Anterior cingulate cortex (tissue), 58 donors: ENCODE measurements at regions not wholly inside any gene's neighbourhood (a gene's known extent, or its start where the extent isn't known, plus 50 kb on each side); places are given as distances from the start of the nearest gene placed in this dataset.

Experiments
- DNase-seq, 58 donors: peaks; one replicate each; lab custom pipeline; 2025; lab: John Stamatoyannopoulos, UW

GRCh38 chr20:63102721-63103375 is 96.1 kb upstream of the BHLHE23 start:
- DNase-seq, result peak in 31 of 58 donors; percentile 4 to 70 (median 36)

DNA sequence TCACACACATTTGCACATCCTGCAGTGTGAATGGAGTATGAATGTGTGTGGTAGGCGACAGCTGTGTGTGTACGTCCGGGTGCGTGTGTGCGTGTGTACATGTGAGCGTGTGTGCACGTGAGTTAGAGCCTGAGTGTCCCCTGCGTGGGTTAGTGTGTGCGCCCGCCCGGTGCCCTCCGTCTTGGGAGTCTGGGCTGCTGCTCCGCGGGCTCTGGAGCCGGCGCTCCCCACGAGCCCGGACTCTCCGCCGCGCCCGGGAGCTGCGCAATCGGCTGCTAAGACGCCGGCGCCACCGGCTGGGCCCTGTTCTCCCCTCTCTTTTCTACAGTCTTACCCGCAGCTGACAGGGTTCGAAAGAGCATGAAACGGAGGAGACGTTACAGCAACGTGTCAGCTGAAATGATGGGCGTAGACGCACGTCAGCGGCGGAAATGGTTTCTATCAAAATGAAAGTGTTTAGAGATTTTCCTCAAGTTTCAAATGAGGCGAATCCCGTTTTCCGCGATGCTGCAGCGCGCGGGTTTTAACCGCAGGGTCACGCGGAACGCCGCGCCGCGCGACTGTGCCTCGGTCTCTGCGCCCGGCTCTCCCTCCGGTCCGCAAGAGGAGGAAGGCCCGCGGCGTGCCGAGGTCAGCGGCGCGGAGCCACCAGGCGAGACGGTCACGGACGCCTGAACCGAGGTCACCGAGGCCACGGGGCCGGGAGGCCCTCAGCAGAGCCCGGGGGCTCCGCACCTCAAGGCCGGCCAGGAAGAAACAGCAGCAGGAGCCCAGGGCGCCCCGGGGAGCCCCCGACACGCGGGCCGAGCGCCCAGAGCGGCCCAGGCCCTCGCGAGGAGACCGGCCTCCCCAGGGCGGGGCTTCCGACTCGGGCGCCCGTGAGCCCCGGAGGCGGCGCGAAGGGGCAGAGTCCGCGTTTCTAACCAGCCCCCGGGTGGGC is 95.3 kb upstream of the BHLHE23 start:
- peak in 18 of 58 donors; percentile 8 to 67 (median 30) for DNase-seq

DNA sequence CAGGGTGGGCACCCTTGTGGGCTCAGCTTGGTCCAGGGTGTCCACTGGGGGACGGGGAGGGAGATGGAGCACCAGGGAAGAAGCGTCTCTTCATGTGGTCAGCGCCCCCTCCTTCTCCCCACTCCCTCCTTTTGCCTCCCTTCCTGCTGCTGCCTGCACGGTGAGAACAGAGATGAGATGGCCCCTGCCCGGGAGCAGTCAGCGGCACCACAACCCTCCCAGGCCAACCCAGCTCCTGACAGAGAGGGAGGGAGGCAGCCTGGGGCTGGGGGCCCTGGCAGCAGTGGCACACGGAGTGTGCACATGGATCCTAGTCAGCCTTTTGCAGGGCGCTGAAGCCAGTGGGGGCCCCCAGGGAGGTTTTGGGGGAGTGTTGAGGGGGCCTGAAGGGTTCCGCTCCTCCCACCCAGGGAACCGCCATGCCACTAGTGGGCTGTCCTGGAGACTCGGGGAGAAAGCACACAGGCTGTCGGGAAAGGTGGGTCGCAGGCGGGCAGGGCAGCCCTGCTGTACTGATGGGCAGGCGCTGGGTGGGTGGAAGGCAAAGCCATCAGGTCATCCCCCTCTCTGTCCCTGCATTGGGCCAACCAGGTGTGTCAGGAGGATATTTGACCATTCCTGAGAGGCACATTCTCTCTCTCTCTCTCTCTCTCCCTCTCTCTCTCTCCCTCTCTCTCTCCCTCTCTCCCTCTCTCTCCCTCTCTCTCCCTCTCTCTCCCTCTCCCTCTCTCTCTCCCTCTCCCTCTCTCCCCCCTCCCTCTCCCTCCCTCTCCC is 94.3 kb upstream of the BHLHE23 start:
- DNase-seq, result no peak

DNA sequence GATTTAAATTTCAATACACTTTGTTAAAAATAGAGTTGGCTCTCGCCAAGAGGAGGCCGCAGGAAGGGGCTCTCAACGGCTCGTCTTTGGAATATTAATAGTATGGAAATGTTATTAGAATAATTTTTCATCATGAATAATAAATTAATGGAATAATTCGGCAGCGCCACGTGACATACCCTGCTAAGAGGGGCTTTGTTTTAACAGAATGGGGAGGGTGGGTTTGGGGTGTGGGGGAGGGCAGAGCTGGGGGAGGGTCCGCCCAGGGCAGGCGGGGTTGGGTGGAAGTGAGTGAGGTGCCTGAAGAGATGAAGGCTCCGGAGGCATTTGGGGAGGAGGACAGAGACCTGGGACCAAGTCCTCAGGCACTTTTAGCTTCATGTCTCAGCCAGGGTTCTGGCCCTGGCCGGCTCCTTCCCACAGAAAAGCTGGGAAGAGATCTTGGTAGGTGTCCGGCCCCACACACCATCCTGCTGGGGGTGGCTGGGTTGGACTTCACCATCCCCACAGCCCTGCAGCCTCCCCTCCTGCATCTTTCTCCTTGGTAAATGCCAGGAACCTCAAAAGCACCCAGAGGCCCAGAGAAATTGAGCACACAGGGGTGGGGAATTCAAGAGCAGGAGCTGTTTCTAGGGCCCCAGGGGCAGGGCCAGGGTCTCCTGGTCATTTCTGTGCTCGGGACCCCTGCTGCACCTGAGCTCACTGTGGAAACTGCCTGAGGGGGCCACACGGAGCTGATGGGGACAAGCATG is 93.6 kb upstream of the BHLHE23 start:
- no peak for DNase-seq

GRCh38 chr20:63099456-63100173 is 92.9 kb upstream of the BHLHE23 start:
- DNase-seq, result no peak

- no peak for DNase-seq
Measured at GRCh38 chr20:63098195-63098810, 91.5 kb upstream of the BHLHE23 start.

GRCh38 chr20:63097336-63097831 is 90.6 kb upstream of the BHLHE23 start:
- no peak for DNase-seq

- DNase-seq, result no peak
Measured at GRCh38 chr20:63096681-63097335, 90.0 kb upstream of the BHLHE23 start.

GRCh38 chr20:63095718-63096654 is 89.2 kb upstream of the BHLHE23 start:
- no peak for DNase-seq

- no peak for DNase-seq
Measured at GRCh38 chr20:63094767-63095499, 88.2 kb upstream of the BHLHE23 start.

GRCh38 chr20:63093966-63094766 is 87.4 kb upstream of the BHLHE23 start:
- no peak for DNase-seq

- no peak for DNase-seq
Measured at GRCh38 chr20:63092660-63093215, 86.0 kb upstream of the BHLHE23 start.

DNA sequence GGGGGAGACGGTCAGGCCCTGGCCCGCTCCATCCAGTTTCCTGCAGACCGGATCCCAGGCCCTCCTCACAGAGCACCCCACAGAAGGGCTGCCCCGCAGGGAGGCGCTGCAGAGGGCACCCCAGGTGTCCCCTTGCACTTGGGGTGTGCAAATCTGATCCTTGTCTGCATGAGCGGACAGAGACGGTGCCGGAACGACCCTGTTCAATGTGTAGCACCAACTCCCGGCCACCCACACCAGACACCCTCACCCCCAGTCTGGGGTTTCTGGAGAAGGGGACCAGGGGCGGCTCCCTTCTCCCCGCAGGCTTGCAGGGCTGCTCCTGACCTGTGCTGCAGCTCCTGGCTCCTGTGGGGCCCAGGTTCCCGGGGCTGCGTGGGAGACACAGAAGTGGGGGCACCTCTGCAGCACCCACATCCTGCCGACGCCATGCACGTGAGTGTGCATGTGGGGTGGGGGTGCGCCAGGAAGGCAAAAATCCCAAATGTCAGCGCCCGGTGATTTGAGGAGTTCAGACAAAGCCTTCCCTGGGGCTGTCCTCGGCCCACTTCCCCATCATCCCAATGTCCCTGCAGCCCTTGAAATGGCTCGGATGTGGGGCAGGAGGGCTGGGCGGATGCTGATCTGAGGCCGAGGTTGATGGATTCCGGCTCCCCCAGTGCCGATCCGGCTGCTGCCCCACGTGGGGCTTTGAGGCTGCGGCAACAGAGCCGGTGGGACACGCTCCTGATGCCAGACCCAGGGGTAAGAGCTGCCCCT is 85.3 kb upstream of the BHLHE23 start:
- DNase-seq, result no peak
